NCI-H1436 (cell line): ENCODE measurements at regions not wholly inside any gene's neighbourhood (a gene's known extent, or its start where the extent isn't known, plus 50 kb on each side); places are given as distances from the start of the nearest gene placed in this dataset.

Experiments
- DNase-seq: peaks from one replicate; lab custom pipeline; 2025; lab: John Stamatoyannopoulos, UW

- no peak for DNase-seq
These were observed 2169.2 kb downstream of the MRPL39 start for GRCh38 chr21:23438081-23438480.

- DNase-seq = no peak
These were observed 2204.3 kb downstream of the MRPL39 start for GRCh38 chr21:23402929-23403520.

- no peak for DNase-seq
These were observed 2206.0 kb downstream of the MRPL39 start for GRCh38 chr21:23401278-23401677.

GRCh38 chr21:23398726-23399125, 2208.6 kb downstream of the MRPL39 start:
- DNase-seq = no peak

- DNase-seq = no peak
These were observed 2212.8 kb downstream of the MRPL39 start for GRCh38 chr21:23394458-23394857.

- no peak for DNase-seq
These were observed 2222.6 kb downstream of the MRPL39 start for GRCh38 chr21:23384679-23385078.

- no peak for DNase-seq
These were observed 2233.1 kb downstream of the MRPL39 start for GRCh38 chr21:23374155-23374554.

GRCh38 chr21:23356905-23357304, 2250.4 kb downstream of the MRPL39 start:
- DNase-seq = no peak

GRCh38 chr21:23316190-23316589, 2291.1 kb downstream of the MRPL39 start:
- DNase-seq = no peak

GRCh38 chr21:23308741-23309140, 2298.5 kb downstream of the MRPL39 start:
- DNase-seq = no peak

- DNase-seq = no peak
These were observed 2300.2 kb downstream of the MRPL39 start for GRCh38 chr21:23307065-23307464.

- DNase-seq = no peak
These were observed 2294.1 kb downstream of the NCAM2 start for GRCh38 chr21:23292292-23292691.

GRCh38 chr21:23281917-23282316, 2283.7 kb downstream of the NCAM2 start:
- DNase-seq = no peak

GRCh38 chr21:23249760-23250159, 2251.6 kb downstream of the NCAM2 start:
- DNase-seq = no peak

- no peak for DNase-seq
These were observed 2249.1 kb downstream of the NCAM2 start for GRCh38 chr21:23247334-23247733.

GRCh38 chr21:23245255-23245654, 2247.0 kb downstream of the NCAM2 start:
- no peak for DNase-seq

- no peak for DNase-seq
These were observed 2225.7 kb downstream of the NCAM2 start for GRCh38 chr21:23223882-23224281.

- no peak for DNase-seq
These were observed 2220.5 kb downstream of the NCAM2 start for GRCh38 chr21:23218667-23219066.

- DNase-seq = no peak
These were observed 2219.4 kb downstream of the NCAM2 start for GRCh38 chr21:23217597-23217996.

- DNase-seq = no peak
These were observed 2217.1 kb downstream of the NCAM2 start for GRCh38 chr21:23215261-23215660.
